ENCODE measurements at regions not wholly inside any gene's neighbourhood (a gene's known extent, or its start where the extent isn't known, plus 50 kb on each side); places are given as distances from the start of the nearest gene placed in this dataset.

DNA sequence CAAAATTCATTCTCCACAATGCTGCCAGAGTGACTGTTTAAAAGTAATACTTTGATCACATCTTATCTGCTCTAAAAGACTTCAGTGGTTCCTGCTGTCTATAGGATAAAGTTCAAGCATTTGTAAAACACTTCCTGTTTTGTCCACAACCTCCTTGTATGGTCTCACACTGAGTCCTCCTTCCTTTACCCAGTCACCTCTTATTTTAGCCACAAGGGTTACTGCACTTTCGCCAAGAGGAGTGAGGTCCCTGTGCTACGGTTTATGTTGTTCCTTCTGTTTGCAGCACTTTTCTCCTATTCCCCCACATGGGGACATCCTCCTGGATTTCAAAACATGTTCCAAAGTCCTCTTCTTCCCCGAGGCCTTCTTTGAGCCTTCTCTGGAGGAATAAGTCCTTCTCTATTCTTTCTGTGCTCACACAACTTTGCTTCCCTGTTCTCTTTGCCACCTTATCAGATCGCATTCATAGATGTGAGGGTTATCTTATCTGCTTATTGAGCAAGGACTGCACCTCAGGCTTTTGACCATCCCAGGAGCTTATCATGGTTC, 112.2 kb upstream of the NABP1 start:
- no peak overlapping the region for H3K4me3 ChIP-seq (ENCODE audit: control insufficient read depth, low read depth, low read length)
- TF ChIP-seq, protein P1, sequence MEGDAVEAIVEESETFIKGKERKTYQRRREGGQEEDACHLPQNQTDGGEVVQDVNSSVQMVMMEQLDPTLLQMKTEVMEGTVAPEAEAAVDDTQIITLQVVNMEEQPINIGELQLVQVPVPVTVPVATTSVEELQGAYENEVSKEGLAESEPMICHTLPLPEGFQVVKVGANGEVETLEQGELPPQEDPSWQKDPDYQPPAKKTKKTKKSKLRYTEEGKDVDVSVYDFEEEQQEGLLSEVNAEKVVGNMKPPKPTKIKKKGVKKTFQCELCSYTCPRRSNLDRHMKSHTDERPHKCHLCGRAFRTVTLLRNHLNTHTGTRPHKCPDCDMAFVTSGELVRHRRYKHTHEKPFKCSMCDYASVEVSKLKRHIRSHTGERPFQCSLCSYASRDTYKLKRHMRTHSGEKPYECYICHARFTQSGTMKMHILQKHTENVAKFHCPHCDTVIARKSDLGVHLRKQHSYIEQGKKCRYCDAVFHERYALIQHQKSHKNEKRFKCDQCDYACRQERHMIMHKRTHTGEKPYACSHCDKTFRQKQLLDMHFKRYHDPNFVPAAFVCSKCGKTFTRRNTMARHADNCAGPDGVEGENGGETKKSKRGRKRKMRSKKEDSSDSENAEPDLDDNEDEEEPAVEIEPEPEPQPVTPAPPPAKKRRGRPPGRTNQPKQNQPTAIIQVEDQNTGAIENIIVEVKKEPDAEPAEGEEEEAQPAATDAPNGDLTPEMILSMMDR (IDR thresholded peaks at IDR 0.05; ENCODE audit: control insufficient read depth, insufficient read depth, low read depth, low read length, missing control alignments), result no peak
- DNase-seq (ENCODE audit: low read depth), result no peak

DNA sequence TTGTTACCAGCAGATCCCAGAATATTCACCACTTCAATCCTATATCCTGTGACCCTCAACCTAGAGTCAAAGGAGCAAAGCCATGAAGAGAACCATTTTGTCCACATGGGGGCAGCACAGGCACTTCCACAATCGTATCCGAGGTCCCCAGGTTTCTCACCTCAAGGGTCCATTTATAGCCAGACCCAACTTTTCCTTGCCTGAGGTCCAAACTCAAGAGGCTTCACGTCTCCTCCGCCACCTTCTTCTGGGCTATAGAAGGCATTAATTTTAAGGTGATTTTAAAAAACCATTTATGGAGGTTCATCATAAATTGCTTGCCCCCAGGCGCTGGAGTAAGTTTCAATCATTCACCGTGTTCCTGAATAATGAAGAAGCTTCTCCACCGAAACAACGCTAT, 111.6 kb upstream of the NABP1 start:
- TF ChIP-seq, protein P1 (IDR thresholded peaks at IDR 0.05; ENCODE audit: control insufficient read depth, insufficient read depth, low read depth, low read length, missing control alignments), result peak; percentile 81
- no peak overlapping the region for H3K4me3 ChIP-seq (ENCODE audit: control insufficient read depth, low read depth, low read length)

DNA sequence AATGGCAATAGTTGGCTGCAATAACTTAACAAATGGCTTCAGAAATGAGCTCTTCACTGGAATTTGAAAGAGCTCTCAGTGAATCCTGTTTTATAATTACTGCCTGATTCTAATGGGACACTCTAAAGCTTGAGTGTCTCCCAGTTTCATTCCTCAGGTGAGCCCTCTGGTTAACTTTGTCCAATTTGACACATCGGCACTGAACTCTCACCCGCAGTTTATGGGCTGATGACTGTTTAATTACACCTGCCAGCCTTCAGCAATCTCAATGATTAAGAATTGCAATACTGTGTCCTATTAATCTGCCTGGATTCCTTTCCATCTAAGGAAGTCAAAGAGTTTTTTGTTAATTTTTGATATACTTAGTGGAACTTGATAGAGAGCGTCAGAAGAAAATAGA, 110.7 kb upstream of the NABP1 start:
- no peak for DNase-seq (ENCODE audit: low read depth)
- no peak overlapping the region for H3K4me3 ChIP-seq (ENCODE audit: control insufficient read depth, low read depth, low read length)
- TF ChIP-seq, protein P1 (IDR thresholded peaks at IDR 0.05; ENCODE audit: control insufficient read depth, insufficient read depth, low read depth, low read length, missing control alignments), result no peak

More for the DNA sequence above, 111.6 kb upstream of the NABP1 start:
- no peak for DNase-seq (ENCODE audit: low read depth)

DNA sequence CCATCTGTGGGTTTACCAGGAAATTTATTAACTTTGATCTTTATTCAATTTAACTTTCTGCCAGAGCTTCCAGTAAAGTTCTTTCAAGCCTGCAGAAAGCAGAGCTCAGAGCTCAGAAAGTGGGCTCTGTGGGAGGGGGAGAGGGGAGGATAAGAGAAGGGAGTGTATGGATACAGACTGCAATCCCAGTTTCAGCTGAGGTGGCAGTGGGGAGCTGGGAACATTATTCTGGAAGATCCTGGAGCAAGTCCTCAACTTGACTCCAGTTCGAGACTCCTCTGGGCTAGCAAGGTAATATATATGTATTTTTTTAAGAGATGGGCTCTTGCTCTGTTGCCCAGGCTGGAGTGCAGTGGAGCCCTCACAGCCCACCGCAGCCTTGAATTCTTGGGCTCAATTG, 108.9 kb upstream of the NABP1 start:
- TF ChIP-seq, protein P1 (IDR thresholded peaks at IDR 0.05; ENCODE audit: control insufficient read depth, insufficient read depth, low read depth, low read length, missing control alignments), result no peak
- DNase-seq (ENCODE audit: low read depth), result no peak
- H3K4me3 ChIP-seq (ENCODE audit: control insufficient read depth, low read depth, low read length), result no peak overlapping the region

DNA sequence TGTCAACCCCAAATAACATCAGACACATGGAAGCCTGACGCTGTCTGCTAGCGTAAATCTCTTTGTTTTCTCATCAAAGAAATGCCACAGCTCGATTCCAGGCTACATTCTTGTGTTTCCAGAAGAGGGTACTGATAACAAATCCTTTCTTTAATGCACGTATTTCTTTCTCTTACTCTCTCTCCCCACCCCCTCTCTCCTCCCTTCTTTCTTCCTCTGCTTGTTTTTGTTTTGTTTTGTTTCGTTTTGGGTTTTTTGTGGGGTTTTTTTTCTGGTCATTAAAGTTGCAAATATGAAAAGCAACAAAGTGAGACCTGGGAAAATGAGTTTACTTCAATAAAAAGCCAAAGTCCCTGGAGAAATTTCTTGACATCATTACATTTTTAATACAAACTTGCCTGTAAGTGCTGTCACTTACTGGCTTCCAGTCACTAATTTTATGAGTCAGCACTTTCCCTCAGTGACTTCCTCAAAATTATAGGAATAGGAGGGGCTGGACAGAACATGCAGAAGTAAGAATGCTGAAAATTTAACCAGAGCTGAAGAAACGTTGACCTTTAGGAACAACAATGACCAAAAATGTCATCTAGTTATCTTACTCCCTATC, 106.7 kb upstream of the NABP1 start:
- H3K4me3 ChIP-seq (ENCODE audit: control insufficient read depth, low read depth, low read length), result no peak overlapping the region; the same call in 1 of the 2 replicates
- TF ChIP-seq, protein P1 (IDR thresholded peaks at IDR 0.05; ENCODE audit: control insufficient read depth, insufficient read depth, low read depth, low read length, missing control alignments), result peak; percentile 62
- peak; percentile 33 for DNase-seq (ENCODE audit: low read depth)

DNA sequence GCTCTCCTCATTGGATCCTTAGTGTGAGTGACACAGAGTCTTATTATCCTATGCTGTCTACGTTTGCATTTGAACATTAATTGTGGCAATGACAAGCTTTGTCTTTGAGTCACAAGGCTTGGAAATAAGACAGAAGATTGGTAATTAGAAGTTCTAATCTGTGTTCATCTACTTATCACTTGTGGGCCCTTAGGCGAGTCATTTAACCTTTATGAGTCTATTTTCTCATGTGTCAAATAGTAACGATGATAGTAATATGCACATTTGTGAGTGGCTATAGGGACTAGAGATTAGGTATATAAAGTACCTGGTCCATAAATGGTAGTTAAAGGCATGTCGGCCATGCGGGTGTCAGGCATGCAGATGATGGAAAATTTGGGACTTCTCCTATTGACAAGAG, 105.6 kb upstream of the NABP1 start:
- H3K4me3 ChIP-seq (ENCODE audit: control insufficient read depth, low read depth, low read length), result no peak overlapping the region
- DNase-seq (ENCODE audit: low read depth), result no peak
- TF ChIP-seq, protein P1 (IDR thresholded peaks at IDR 0.05; ENCODE audit: control insufficient read depth, insufficient read depth, low read depth, low read length, missing control alignments), result no peak
